ENCODE measurements at regions not wholly inside any gene's neighbourhood (a gene's known extent, or its start where the extent isn't known, plus 50 kb on each side); places are given as distances from the start of the nearest gene placed in this dataset.

GRCh38 chr2:64212801-64213321, 68.6 kb upstream of the PELI1 start:
- TF ChIP-seq CTCF (IDR thresholded peaks at IDR 0.05) (no peak), POLR2A (IDR thresholded peaks at IDR 0.05) (no peak)
